ENCODE measurements at regions not wholly inside any gene's neighbourhood (a gene's known extent, or its start where the extent isn't known, plus 50 kb on each side); places are given as distances from the start of the nearest gene placed in this dataset.
"Not testable (repeated sequence)": the region's sequence is repeated elsewhere in the genome, so short reads cannot be mapped to it uniquely, and the experiment has no call there.

DNA sequence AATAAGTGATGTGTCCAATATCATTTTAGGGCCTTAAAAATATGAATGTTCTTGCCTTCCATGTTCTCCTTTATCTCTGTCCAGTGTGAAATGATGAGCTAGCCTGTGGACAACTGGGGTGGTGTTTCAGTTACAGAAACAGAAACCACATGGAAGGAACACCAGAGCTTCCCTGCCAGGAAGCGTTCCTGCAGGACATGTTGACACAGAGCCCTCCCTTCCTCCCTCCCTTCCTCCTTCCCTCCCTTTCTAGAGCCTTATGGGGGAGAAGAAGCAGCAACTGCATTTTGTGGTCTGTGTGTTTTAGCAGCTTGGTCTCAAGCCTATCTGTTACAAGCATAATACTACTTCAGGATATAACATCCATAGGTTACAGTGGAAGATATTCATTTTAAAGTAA lies 539.7 kb upstream of the NETO1 start:
- no peak for DNase-seq

DNA sequence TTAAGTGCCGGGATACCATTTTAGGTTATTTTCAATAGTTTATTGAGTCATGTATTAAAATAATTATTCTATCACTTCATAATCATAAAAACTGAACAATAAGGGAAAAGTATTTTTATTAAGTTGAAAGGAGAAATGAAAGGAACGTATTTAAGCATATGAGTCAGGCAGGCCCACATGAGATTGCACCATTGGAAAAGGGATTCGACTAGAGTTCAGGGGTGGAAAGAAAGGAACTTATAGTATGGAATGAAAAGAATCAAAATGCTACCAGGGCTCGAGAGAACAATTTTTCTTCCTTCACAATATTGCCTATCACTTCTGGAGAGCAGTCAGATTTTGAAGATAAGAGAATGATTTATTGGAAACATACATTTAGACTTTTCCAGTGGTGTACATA lies 516.5 kb upstream of the NETO1 start:
- no peak for DNase-seq

DNA sequence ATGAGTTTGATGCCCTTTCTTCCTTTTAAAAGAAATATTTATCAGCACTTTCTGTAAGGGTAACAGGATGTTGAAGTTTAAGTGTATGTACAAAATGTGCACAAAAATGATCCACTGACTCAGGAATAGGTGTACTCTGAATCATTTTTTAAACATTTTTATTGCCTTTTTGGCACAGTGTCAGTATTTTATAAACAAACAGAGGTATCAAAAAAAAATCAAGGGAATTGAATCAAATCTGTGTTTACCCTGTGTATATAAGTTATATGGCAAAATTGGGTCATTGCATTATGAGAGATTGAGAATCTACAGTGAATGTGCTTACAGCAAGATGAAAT lies 513.9 kb upstream of the NETO1 start:
- DNase-seq, result no peak

DNA sequence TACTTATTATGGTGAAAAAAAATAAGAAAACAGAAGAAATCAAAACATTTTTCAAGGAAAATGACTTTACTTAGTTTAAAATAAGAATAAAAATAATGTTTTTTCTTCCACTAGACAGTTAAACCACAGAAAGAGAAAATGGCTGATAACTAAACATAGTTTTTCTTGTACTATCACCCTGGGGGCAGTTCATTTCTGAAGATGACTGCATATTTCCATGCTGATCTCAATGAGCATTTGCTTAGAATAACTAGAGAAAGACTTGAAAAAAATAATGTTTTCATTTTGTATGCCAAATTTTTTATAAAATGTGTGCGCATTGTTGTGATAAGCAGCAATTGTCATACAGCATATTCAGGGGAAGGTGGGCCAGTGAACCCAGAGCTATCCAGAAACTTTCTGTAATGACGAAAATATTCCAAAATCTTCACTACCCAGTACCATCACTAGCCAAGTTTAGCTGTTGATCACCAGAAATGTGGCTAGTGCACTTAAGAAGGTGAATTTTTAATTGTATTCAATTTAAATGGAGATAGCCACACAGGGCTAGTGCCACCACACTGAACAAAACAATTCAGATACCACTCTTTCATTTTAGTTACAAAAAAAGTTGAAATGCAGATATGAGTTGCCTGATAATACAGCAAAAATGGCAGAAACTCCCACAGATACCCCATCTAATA lies 513.4 kb upstream of the NETO1 start:
- no peak for DNase-seq

DNA sequence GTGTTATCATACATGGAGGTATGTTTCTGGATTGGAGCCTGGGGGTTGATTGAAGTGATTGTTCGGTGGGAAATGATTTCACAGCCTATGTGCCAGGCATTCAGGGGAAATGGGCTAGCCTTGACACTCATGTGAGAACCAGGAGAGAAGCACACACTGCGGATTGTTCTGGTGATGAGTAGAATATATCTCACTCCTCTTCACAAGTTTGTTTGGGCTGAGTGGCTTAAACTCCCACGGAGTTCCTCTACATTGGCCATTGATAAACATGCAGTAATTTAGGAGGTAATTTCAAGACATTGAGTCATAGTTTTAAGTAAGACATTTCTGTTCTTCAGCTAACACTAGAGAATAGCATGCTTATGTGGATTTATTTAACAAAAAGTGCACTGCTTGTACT lies 498.9 kb upstream of the NETO1 start:
- no peak for DNase-seq

DNA sequence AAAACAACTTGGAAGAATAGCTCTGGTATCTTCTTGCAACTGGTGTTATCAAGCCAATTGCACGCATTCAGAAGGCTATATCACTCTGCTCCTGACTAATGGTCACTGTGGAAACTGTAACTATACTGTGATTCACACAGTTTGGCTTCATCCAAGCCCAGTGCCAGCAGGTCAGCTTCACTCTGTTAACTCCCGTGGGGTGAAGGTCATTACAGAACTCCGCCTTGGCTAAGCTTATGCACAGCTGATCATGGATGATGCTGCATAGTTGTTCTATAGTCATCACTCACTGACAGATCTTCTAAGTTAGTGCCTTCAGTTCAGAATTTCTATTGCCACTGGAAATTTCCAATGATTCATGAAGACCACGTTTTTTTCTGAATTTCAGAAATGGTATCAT lies 497.2 kb upstream of the NETO1 start:
- DNase-seq, result no peak

DNA sequence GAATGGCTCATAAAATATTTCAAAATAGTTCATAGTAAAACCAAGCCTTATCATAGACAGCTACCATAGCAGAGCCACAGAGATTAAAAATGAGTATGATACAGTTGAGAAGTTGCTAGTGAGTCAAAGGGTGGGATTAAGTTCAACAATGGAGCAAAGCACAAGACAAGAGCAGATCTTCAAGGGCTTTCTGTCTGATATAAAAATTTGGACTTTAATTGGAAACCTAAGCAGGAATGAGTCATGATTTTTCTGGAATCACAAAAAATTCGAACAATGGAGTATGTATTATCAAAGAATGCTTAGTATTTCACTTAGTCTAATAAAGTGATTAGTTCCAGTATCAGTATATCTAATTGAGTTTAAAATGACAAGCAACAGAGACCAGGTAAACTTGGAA lies 487.3 kb upstream of the NETO1 start:
- no peak for DNase-seq

DNA sequence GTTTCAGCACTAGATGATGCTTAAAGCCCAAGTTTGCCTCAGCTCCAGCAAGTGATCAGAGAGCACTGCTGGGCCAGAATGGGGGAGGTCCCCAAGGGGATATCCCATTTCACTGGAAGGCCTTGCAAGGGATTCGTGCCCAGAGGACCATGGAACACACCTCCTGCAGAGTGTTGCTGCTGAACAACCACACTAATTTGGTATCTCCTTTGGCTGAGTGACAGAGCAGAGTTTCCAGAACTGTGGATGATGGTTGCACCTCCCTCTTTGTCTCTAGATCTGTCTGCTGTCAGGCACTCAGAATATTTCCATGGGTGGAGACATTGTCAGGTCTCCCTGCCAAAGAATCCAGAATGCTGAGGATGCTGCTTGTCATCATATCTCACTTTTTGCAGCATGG lies 484.8 kb upstream of the NETO1 start:
- no peak for DNase-seq

DNA sequence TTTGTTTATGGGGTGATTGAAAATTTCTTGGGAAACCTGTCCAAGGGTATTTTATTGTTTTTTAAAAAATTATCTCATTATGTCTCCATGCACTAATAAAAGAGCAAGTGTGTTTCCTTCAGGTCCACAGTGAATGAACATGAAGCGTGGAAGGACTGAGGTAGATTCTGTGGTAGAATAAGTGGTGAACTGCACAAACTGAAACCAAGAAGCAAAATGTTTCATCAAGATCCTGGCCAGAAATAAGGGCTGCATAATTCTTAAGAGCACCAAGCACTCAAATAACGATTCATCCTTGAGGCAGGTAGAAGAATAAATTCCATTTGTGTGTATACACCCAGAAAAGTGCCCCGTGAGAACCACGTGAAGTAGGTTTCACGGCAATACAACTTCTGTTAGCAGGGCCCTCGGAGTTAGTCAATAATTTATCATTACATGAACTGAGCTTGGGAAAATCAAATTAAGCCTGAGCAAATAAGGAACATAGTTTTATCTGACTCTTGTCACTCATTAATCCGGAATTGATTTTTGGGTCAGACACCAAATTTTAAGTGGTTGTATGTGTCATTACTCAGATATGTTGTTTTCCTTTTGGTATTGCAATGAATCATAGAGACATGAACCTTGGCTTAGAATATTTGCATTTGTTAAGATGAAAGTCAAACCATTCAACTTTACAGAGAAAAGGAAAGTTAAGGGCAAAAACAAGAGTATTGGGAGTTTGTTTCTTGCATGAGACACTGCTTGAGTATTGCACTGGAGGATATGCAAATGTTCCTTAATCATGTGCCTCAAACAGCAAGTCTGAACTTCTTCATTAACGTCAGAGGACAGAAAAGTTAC lies 472.6 kb upstream of the NETO1 start:
- DNase-seq, result no peak

DNA sequence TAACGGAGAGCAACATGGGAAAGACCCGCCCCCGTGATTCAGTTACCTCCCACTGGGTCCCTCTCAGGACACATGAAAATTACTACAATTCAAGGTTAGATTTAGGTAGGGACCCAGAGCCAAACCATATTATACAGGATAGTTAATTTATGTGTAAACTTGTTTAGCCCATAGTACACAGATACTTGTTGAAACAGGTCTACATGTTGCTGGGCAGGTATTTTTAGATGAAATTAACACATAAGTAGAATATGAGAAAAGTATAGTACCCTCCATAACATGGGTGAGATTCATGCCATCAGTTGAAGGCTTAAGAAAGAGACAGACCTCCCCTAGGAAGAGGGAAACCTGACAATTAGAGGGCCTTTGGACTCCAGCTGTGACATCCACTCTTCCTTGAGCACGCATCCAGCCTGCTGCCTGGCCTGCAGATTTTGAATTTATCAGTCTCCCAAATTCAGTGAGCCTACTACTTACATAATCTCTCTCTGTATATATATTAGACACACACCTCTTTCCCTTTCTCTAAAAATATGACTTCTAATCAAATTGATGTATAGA lies 463.5 kb upstream of the NETO1 start:
- no peak for DNase-seq

DNA sequence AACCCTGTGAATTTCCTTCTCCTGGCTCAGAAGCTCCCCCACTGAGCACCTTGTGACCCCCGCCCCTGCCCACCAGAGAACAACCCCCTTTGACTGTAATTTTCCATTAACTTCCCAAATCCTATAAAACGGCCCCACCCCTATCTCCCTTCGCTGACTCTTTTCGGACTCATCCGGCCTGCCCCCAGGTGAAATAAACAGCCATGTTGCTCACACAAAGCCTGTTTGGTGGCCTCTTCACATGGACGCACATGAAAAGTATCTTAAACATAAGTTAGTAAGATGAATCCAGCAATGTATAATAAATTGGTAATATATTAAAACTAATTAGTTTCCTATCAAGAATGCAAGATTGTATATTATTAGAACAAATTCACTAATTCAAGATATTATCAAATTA lies 462.3 kb upstream of the NETO1 start:
- not testable (repeated sequence) for DNase-seq

DNA sequence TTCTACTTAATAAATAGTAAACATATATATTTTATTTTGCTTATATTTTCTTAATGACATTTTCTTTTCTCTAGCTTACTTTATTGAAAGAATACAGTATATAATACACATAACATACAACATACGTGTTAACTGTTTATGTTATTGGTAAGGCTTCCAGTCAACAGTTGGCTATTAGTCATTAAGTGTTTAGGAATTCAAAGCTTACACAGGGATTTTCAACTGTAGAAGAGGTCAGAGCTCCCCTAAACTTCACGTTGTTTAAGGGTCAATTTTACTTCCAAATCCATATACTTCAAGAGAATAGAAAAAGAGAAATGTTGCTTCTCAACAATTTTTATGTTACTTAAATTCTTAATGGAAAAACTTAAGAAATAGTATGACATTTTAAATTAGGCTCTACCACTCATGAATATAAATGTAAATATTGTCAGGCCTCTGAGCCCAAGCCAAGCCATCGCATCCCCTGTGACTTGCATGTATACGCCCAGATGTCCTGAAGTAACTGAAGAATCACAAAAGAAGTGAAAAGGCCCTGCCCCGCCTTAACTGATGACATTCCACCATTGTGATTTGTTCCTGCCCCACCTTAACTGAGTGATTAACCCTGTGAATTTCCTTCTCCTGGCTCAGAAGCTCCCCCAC lies 456.5 kb upstream of the NETO1 start:
- not testable (repeated sequence) for DNase-seq

DNA sequence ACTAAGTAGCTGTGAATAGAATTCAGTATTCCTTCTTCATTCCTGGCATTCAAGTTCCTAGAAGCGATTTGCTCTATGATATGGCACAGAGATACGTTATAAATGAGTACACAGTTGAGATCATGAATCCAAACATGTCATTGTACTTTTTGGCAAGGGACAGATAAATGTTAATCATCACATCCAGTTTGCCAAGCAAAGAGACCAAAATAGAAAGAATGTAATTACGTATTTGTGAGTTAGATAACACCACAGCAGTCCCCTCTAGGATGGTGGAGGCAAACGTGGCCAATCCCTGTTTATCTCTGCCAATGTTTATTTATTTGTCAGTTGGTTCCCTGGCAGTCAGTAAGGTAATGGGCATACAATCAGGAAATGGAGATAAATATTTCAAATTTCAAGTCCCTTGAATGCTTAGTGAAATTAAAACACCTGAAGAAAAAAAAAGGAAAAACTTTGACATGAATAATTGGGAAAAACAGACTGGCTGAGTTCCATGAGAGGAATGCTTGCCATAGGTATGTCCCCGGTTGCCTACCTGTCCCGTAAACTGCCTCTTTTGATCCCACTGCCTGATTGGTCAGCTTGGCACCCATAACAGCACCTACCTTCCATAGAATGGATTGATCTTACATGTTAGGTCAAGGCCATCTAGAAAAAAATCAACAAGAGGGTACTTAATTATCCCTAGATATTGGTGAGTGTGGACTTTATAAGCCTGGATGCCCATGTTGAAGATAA lies 451.1 kb upstream of the NETO1 start:
- no peak for DNase-seq

DNA sequence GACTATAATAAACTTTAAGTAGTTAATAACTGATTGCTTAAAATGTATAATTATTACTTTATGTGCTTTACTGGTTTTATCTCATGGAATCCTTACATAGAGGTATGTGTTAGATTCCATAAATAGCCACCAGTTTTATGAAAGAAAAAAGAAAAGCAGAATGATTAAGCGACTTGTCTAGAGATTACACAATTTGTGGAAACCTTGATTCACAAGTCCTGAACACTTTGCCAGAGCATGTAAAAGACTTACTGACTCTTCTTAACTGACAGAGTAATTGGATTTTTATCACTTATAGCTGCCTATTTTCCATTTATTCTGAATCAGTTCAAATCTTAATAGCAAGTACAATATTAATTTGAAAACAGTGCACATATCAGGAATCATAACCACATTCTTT lies 448.7 kb upstream of the NETO1 start:
- DNase-seq, result no peak

DNA sequence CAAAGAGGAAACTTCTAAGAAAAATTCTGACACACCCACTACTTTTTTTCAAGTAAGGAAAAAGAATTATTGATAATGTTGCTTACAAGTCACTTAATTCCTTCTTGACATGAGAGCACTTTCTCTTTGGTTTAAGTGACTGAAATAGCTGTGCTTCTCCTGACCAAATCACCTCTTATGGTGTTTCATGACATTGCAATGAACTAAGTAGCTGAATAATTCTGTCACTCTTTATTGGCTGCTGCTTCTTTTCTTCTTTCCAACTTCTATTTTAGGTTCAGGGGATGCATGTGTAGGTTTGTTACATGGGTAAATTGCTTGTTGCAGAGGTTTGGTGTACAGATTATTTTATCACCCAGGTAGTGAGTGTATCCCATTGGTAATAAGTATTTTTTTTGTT lies 447.6 kb upstream of the NETO1 start:
- DNase-seq, result no peak

DNA sequence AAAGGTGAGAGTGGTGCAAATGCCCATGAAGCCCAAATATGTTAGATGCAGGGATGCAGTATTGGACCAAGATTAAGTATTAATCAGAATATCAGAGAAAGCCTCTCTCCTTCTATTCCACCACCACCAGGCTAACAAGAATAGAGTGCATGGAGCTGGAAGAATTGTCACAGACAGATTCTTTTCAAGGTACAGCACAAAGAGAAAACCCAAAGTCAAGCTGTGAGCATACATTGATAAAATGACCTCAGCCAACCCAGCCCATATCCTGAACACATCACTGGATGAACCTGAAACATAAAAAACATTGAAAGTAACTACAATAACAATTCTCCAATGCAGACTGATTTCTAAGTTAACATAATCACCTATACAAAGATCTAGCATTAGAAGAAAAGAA lies 445.7 kb upstream of the NETO1 start:
- no peak for DNase-seq

DNA sequence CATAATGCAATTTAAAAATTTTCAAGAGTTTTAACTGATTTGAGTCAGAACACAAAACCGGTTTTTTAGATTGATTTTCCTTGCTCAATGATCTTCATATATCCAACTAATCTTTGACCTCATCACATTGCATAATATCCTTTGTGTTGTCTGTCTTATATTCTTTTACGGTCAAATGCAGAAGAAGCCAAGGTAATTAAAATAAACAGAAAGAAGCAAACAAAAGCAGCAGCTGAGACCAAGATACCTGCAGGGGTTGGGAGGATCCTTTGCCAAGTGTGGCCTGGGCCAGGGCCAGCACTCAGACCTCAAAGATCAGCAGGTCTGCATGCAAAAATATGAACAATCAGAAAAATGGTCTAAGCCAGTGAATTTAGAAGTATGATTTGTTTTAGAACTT lies 428.9 kb upstream of the NETO1 start:
- no peak for DNase-seq

DNA sequence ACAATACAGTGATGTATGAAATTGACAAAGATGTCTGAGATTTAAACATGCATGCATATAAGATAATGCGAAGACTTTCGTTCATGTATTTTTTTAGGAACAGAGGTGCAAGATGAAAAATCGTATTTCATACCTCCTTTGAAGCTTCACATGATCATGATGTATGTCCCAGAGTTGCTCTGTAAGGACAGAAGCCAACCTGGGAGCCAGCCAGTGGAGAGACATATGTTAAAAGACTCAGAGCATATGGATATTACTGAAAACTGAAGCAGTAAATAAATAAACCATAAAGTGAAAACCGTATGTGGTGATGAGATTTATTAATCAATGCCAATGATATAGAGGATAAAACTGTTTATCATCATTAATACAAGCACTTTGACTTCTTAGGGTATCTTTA lies 424.4 kb upstream of the NETO1 start:
- DNase-seq, result no peak

DNA sequence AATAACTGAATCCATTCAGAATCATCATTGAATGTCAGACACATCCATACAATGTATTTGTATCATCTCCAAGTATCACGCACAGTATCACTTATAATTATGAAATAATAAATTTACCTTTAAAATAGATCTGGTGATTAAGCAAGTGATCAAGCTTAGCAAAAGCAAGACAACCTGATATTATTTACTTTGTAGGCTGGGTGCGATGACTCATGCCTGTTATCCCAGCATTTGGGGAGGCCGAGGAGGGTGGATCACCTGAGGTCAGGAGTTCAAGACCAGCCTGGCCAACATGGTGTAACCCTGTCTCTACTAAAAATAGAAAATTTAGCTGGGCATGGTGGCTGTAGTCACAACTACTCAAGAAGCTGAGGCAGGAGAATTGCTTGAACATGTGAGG lies 421.0 kb upstream of the NETO1 start:
- DNase-seq, result no peak

DNA sequence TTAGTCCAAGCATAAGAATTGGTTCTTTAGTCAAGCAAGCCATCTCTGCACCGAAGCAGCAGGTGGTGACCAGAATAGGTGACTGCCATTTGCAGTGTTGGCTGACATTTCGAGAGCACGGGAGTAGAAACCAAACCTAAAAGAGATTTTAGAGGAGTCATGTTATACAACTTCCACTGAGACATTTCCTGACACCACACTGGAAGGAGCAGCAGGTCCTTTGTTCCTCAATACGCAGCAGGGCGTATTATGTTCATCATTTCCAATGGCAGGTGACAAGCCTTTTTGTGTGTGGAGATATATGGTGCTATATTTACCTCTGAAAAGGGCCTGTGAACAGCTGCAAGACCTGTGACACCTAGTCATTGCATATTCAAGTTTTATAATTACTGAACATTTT lies 418.8 kb upstream of the NETO1 start:
- no peak for DNase-seq

DNA sequence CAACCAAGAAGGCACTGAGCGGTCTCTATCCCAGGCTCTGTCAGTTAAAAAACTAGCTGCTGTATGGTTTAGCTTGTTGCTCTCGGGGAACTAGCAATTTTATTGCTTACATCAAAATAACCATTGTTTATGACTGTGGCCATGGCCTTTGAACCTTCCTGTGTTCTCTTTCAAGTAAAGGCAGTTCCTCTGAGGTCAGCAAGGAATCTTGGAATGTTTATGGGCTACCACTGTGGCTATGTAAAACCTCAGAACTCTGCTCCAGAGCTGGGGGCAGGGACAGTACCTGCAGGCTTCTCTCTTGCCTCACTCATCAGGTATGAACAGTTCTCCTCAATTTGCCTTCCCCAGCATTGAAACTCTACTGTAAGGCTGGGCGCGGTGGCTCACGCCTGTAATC lies 416.0 kb upstream of the NETO1 start:
- DNase-seq, result no peak

DNA sequence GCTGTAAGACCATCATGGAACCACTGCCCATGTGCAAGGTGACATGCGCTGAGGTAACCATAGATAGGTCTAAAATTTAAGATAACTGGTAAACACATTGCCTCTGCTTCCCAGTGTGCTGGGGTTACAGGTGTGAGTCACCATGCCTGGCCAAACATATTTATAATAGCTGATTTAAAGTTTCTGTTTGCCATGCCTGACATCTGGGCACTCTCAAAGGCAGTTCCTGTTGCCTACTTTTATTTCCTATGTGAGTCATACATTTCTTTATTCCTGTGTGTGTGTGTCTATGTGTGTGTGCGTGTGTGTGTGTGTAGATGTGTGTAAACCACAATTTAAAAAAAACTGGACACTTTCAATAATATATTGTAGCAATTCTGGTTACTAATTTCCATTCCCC lies 415.2 kb upstream of the NETO1 start:
- DNase-seq, result no peak

DNA sequence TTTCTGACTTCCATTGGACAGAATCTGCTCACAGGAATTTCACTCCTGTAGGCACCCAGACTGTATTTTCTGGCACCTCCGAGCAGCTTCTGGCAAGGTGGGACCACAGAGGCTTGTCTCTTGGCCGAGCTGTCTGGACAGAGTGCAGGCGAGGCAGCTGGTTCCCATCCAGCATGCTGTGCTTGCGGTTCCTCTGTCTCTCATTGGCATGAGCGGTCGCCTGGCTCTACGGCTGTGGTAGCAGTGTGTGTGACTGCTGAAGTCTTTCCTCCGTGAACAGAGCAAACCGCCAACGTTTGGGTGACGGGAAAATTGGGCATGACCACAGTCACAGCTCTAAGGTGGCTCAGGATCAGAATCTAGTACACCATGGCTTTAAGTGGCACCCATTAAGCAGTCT lies 411.7 kb upstream of the NETO1 start:
- DNase-seq, result no peak

All from CD4-positive, alpha-beta T cell treated with Interleukin-12 subunit alpha and Interleukin-12 subunit beta, for 1 hour (primary cell).